GM21528 (cell line): ENCODE measurements at regions not wholly inside any gene's neighbourhood (a gene's known extent, or its start where the extent isn't known, plus 50 kb on each side); places are given as distances from the start of the nearest gene placed in this dataset.

Source experiments
- ATAC-seq: cut with Tn5 transposase; IDR thresholded peaks from one replicate; pipeline ENCODE4 v1.9.1; 2021; ENCODE audit warnings: mild to moderate bottlenecking, moderate library complexity; ENCODE audit not compliant: unreplicated experiment, low FRiP score

DNA sequence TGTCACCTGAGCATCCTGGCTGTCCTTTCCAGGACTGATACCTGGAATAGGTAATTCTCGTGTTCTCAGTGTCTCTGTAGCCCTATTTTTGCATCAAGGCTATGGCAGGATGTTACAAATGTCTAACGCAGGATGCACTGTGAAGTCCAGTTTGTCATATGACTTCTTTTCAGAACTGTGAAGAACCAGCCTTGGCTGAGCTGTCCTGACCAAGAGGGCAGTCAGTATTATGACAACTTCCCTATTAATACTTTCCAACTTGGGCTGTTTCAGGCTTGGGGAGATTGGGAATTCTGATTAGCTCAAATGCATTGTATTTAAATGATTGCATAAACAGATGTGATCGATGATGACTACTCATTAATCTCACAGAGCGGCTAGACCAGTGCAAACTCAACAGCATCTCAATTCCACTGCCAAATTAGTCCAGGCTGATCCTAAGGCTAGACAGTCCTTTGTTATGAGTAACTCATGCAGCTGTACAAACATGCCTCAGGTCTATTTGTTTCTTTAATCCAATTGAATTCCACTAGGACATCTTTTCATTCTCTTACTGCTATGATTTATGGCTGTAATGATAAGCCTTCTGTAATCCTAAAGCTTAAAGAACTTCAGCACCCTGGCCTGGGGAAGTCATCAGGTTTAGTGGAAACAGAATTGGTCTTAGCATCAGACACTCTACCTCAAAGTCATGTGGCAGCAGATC is 331.6 kb downstream of the KCNS3 start:
- ATAC-seq = no peak

DNA sequence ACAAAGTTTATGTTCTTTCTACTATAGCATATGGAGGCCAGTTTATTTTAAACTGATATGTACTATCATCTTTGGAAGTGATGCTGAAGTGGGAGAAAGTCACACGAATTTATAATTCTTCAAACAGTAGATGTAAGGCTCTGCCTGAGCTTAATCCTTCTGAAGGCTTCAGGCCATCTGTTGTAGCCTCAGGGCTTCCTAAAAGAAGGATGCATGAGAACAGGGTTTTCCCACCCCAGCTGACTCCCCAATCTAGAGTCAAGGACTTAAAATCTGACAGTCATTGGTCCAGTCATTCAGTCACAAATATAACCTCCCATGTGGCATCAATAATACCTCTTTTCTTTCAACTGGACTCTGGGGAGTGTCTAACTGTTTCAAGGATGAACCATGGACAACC is 330.5 kb downstream of the KCNS3 start:
- no peak for ATAC-seq

DNA sequence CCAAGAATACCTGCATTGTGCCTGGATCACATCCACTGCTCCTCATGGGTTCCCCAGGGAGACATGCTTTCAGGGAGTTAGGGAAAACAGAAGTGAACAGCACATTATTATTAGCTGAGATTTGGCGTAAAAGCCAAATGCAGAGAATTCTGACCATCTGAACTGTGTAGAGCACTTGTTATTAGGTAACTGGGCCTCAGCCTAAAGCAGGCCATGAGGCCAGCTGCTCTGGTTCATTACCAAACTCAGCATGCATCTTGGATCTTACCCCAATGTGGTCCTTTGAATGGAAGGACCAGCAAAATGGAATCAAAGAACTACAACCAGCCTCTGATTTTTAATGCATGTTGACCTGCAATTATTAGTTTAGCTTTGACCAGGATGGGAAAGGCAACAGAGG is 322.3 kb downstream of the KCNS3 start:
- no peak for ATAC-seq

DNA sequence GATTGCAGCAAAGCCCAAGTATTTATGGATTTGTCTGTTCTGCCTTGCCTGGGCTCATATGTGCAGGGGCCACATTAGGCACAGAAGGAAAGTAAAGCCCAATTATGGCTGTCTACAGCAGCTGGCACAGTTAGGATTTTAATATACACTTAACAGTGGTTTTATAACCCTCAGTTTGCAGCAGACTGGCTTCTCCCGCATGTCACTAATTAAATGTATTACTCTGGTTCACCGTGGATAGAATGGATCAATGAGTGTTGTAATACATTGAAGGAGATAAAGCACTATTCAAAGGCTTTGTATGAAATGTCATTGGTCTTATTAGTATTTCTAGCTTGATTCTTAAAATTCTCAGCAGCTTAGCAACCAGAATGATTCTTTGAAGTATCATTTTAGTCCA is 320.2 kb downstream of the KCNS3 start:
- no peak for ATAC-seq

DNA sequence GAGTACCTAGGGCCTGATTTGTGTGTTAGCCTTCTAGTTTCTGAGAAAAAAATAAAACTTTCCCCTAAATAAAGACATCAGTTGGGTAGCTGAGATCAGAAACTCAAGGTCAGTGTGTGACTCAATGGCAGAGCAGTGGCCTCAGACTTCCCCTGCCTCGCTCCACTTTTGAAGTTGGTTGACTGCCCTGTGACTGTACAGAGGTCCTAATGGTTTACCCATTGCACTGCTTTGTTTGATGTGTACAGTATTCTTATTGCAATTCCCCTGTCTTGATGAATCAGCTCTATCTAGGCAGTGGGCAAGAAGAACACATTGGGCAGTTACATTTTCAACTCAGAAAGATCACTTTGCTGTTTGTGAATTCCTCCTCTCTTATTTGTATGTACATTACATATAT is 315.7 kb downstream of the KCNS3 start:
- no peak for ATAC-seq

DNA sequence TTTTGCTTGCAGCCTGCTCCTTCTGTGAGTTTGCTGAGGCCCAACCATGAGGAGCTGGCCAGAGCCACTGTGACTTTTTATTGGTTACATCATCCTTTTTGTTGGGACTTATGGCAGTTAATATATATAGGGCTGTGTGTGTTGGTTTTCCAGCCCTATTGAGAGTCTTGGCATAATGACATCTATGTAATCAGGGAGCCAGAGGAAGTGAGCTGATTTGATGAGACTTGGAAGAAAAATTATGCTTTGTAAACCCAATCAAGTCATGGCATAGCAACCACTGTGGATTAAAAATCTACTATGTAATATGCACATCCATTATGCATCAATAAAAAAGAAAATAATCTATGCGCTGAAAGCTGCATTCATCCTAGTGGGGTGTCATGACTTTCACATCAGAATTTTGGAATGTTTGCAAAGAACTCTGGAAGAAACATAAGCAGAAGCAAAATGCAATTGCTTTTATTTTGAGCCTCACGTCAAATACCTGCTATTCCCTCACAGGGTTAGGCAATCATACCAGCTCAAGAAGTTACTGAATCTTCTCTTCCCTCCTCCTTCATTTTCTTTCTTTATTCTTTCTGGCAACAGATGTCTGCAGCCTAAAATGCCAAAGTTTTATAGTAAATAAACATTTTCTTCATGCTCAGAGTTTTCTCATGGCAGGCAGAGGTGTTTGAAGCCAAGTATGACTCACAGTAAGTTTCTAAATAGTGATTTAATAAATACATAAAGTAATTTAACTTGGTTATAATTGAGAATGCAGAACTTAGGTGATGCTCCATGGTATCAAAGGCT is 308.5 kb downstream of the KCNS3 start:
- ATAC-seq = no peak

DNA sequence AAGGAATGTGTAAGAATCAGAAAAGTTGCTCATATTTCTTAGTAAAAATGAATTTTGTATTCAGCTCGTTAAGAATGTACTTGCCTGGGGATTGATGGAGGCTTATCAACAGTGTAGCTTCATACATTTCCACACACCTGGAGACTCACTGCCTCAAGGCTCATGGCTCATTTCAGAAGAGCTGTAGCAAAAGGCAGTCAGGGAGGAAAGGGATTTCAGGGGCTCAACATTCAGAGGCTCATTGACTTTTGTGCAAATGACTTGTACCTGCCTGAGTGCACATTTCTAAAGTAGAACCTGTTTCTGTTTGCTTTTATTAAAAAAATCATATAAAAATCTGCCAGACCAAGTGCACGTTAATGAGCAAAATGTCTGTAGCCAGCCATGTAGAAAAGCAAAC is 304.4 kb downstream of the KCNS3 start:
- ATAC-seq = no peak

DNA sequence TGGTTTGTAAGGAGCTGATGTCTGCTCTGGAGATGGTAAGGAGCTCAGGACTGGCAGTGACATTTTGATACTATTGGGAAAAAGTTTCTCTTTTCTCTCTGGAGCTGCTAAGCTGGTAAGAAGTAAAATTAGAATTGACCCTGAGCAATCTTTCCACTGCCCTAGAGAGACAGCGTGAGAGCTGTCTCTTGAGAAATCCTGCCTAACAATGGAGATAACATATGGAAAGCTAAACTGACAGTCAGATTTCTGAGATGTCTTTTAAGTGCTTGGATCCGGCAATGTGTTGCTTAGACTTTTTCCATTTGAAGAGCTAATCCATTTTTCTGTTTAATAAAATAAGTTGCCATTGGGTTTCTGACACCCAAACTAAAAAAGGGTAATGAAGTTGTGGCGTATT is 302.4 kb downstream of the KCNS3 start:
- no peak for ATAC-seq

DNA sequence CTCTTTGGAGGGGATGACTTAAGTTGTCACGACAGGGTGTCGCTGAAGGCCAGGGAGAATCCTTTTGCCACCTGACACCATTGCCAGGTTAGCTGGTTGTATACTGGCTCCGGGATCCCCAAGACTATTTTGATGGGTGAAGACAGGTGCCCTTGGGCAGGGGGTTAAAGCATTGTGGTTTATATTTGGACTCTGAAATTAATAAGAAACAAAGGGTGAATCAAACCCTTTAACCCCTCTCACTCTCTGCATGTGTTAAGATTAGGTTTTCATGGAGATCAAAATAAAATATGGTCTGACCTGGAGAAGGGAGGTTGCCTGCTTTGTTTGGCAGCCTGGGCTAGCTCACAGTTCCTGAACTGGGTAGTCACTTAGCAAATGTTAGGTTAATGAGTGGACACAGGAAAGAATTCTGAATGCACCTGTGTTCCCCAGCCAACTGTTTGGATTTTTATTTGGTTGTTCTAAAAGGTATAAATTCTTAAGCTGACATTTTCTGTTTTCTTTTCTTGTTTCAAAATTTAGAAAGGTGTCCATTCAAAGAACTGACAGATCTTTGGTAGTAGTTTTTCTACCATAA is 301.7 kb downstream of the KCNS3 start:
- no peak for ATAC-seq

DNA sequence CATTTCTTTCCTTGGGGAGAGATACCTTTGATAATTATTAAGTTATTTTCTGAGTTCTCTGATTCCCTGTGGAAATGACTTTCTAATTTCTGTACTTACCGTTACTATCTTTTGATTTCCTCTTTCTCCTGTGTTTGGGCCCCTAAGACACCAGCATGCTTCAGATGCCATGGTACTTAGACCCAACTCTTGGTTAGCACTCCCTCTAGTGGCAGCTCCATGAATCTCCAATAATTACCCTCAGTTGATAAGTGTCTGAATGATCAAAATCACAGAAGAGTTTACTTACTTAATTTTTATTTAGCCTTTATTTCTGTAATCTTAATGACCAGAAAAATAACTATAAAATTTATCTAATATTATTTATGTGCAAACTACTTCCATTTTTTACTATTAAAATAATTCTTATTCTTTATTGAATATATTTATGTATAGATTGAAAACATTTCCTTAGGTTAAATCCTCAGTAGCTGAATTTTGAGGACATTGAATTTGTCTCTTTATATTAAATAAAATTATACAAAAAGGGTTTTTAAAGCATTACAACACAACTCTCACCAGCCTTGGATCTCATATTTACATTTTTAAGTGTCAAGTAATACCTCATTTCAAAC is 300.4 kb downstream of the KCNS3 start:
- ATAC-seq = peak; percentile 97

DNA sequence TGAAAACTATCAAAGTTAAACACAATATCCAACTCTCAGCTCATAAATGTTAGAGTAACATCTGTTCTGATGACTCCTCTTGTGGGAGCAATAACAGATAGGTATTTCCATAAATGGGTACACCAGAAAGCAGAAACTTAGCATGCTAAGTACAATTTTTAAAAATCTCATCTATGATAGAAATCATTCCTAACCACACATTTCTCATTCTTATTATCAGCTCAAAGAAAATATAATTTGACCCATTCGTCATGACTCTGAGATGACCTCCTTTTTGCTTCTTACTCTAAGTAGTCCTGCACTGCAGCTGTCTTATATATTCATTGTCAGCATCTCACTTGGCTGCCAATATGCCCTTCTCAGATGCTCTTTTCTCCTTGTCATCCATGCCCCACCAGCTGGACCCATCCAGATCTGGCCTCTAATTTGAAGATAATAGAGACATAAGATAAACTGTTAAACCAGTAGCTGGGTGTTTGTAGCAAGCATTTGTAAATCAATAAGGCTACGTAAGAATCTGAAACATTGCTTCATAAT is 298.3 kb downstream of the KCNS3 start:
- ATAC-seq = no peak

DNA sequence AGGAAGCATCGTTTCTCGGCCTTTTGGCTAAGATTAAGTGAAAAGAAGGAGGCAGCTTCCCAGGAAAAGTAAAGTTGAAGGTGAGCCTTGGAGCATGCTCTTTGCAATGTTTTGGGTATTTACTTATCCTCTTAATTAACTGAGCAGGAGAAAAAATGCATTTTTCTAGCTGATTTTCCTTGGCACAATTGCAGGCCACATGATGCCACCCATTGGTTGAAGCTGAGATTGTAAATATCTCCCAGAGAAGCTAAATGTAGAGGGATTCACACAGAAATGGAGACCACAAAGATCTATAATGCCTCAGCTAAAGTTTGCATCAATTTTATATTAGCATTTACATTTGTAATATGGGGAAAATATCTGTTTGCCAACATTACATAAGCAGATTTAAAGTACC is 294.1 kb downstream of the KCNS3 start:
- ATAC-seq = no peak

DNA sequence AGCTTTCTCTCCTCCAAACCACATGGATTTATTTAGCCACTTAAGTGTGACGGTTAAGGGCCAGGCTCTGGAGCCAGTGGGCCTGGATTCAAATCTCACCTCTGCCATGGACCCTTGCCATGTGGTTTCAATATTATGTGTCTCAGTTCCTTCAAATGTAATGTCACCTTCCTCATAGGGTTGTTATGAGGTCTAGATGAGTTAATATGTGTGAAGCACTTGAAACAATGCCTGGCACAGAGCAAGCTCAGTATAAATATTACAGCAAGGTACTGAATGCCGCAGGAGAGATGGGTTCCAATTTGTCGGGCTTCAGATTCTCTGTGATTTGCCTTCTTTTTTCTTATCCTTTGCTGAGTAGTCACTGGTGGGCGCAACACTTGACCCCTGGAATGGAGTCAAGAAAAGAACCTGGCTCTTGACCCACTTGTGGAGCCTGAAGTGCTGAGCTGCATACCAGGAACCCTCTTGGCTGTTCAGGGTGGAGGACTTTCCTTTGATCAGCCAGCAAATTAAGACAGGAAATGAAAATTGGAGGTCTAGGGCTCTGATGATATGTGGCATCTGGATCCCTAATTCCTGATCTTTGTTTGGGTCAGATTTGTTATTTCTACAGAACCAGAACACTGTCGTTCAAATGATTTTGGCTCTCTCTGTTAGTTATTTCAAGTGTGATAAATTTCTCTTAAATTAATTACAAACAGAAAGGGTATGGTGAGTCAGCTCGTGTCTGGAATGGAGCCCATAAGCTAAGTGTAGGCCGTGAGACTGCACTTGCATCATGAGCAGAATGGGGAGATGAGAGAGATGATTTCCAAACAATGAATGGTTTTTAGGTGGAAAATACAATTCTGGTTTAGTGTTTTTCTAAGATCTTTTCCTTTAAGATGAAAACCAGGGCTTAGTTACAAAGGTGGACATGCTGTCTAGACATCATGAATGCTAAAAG is 293.0 kb downstream of the KCNS3 start:
- no peak for ATAC-seq

DNA sequence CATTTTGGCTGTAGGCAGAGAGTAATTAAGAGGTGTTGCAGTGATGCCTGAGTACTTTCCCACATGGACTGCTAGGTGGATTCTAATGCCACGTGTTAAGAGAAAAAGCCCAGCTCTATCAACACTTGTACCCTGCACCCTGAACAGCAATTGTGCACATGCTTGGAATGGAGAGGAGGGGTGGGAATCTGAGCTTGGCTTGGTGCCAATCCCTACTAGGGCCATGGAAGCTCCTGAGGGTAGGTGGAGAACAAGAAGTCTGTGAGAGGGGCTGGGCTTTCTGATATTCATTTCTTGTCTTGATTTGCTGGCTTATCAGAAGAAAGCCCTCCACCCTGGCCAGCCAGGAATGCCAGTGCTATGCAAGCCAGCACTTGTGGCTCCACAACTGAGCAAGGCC is 292.2 kb downstream of the KCNS3 start:
- no peak for ATAC-seq

DNA sequence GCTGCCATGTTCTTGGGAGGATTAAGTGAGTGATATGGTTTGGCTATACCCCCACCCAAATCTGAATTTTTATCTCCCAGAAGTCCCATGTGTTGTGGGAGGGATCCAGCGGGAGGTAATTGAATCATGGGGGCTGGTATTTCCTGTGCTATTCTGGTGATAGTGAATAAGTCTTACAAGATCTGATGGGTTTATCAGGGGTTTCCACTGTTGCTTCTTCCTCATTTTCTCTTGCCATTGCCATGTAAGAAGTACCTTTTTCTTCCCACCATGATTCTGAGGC is 291.4 kb downstream of the KCNS3 start:
- no peak for ATAC-seq

DNA sequence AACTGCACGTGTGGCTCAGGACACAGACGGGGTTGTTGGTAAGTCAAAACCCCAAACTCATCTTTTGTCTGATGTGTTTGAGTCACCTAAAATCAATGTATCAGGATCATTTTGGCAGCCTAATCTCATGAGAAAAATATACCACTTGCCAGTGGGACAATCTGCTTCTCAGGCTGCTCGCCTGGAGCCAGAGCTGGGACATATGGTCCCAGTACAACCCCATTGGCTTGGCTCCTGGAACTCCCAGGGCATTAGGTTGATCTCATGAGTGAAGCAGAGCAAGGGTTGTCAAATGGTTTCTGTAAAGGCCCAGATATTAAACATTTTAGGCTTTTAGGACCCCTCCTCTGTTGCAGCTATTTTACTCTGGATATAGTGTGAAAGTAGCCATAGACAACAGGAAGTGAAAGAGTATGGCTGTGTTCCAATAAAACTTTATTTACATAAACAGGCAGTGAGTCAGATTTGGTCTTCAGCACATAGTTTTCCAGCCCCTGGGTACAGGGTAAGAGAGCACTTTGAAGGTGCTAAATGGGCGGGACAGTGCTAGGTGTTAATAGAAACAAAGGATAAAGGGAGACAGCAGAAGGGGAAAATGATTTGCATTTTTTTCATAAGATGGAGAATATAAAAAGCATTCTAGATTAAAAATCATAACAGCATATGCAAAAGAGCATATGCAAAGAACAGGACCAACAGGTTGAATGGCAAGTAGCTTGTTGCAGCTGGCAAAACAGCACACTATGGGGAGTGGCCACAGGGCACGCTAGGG is 290.8 kb downstream of the KCNS3 start:
- no peak for ATAC-seq

DNA sequence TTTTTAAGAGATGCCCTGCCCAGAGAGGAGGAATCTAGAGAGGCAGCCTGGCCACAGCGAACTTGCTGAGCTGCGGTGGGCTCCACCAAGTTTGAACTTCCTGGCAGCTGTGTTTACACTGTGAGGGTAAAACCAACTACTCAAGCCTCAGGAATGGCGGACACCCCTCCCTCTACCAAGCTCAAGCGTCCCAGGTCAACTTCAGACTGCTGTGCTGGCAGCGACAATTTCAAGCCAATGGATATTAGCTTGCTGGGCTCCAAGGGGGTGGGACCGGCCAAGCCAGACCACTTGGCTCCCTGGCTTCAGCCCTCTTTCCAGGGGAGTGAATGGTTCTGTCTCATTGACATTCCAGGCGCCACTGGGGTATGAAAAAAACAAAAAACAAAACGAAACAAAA is 289.4 kb downstream of the KCNS3 start:
- no peak for ATAC-seq

DNA sequence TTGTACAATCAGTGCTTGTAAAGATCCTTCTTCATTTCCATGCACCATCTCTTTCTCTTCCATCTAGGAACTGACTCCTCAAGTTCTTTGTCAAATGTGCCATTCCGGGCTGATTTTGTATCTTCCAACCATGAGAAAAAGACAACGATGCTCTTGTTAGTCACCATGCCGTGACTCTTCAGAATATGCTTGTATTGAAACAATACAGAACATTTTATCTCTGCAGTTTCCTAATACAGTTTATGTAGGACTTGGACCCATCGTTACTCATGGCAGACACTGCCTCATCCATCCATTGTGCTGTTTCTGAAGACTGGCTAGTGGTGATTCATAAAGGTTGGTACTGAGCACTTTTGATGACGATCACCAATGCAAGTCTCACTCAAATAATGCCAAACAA is 283.2 kb downstream of the KCNS3 start:
- no peak for ATAC-seq

DNA sequence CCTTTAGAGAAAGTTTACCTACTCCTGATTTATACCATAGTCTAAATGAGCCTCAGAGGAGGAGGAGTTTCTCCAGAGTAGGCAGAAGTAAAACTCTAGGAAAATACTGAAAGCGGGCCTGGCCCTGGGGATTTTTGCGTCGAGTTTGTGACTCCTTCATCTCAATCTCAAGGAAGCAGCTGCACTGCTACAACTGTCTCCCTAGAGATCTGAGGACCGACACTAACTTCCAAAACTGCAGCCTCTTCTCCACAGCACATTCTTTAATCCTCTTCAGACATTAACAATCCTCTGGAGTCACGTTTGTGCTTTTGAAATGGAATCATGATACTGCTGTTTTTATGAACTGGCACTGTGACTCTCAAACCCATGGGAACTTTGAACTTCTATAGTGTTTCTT is 281.4 kb downstream of the KCNS3 start:
- no peak for ATAC-seq

DNA sequence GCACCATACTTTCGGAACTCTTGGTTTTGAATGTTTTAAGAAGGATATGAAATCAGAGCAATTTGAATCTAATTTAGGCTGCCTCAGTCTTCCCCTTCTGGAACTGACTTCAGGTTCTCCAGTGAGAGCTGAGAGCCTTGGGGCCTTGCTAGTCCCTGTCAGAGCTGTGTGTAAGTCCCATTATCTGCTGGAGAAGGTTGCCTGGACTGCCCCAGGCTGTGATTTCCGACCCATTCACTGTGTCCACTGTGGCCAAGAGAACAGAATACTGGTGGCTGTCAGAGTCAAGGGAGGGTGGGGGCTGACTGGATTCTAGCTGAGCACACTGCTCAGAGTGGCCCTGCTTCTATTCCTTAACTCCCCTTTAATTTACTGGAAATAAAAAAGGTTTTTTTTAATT is 278.0 kb downstream of the KCNS3 start:
- no peak for ATAC-seq
